COLO668 (cell line): ENCODE measurements at regions not wholly inside any gene's neighbourhood (a gene's known extent, or its start where the extent isn't known, plus 50 kb on each side); places are given as distances from the start of the nearest gene placed in this dataset.
A peak's percentile ranks its signal among the peaks of the same experiment; 100 is the strongest.

Experiments used
- DNase-seq: peaks from one replicate; lab custom pipeline; 2025; ENCODE audit not compliant: unreplicated experiment; lab: John Stamatoyannopoulos, UW

DNA sequence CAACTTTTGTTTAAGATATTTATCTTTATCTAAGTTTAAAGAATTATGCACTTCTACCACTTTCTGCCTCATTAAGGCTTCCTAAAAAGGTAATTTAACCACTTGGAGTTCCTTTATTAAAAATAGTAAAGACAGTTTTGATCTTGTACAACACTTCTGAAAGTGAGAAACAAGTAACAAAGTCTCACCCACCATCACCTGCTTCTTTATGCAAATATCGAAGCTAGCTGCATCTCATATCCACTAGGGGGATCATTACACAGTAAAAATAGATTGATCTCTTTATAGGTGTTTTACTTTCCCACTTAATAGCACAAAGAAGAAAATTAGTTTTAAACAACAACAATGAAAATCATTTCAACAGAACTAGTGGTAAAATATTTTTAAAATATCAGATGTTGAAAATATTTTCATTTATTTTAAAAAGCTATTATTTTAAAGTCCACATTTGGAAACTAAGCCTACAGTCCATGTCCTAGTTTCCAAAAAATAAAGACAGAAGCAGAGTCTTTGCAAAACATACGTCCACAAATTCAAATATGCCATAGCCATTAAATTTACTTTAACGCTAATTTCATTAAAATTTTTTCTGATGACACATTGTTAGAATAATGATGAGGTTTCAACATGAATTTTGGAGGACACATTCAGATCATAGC lies 160.0 kb upstream of the SOX5 start:
- no peak for DNase-seq

- DNase-seq: no peak
Measured at GRCh38 chr12:24102676-24103075, 153.2 kb upstream of the SOX5 start.

GRCh38 chr12:24099576-24099975 lies 150.1 kb upstream of the SOX5 start:
- no peak for DNase-seq

DNA sequence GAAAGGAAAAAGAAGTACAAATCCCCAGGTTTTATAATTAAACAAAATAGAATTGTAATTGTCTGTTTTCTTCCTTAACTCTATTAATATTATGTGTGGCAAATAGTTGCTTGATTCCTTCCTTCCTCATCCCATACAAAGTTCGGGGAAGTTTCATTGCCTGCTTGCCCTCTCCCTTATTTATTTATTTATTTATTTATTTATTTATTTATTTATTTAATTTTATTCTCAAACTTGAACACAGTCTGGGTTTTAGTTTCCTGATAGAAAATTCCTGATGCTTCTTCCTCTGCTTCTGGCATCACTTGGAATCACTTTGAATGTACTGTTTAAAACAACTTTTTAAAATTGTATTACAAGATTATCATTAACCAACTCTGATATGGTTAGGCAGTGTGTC lies 145.8 kb upstream of the SOX5 start:
- no peak for DNase-seq

DNA sequence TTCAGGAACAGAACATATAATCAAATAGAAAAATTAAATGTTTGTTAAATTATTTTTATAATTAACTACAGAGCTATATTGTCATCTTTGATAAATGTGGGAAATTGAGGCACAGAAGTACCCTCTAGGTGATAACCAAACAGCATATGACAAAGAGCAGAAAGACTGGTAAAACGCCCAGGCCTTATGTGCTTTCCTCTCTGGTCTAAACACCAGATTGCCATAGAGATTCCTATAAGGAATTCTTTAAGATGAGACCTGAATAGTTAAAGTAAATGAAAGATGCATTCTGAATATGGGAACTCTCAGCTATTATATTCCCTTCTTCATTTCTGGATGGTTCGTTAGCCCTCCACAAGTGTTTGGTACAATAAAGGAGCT lies 140.0 kb upstream of the SOX5 start:
- no peak for DNase-seq

- DNase-seq: no peak
Measured at GRCh38 chr12:24088751-24089509, 139.5 kb upstream of the SOX5 start.

DNA sequence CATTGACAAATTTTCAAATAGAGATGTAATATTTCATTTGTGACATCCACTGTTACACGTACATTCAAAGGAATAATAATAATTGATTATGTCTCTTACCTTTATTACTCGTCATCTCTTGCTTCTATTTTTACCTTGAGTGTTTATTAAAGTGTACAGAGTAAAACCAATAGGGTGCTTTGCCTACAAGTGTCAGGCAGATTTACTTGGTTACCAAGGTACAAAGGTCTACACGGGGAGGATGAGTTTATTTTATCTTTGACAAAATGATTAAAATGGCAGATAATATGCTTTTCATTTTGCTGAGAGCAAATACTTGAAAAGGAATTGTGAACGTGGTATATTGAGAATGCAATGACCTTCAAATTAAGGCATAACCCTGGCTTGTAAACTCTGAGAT lies 137.8 kb upstream of the SOX5 start:
- no peak for DNase-seq

- DNase-seq: no peak
Measured at GRCh38 chr12:24084800-24085199, 135.3 kb upstream of the SOX5 start.

DNA sequence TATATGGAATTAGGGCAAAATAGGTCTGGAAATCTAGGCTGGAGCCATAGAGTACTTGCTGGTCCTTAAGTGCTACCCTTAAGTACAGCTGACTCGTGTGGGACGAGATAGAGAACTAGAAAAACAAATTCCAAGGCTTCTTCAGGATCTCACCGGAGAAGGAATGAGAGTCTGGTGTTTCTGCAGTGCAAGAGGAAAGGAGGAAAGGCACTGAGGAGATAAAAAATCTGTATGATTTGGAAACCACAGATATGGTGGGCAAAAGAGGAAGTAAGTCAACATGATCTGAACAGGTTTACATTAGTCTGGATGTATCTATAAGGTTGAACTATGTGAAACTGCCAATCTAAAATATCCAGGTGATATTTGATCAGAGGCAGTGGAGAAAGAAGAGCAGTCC lies 134.4 kb upstream of the SOX5 start:
- no peak for DNase-seq

GRCh38 chr12:24081606-24082005 lies 132.1 kb upstream of the SOX5 start:
- DNase-seq: no peak

- DNase-seq: no peak
Measured at GRCh38 chr12:24081092-24081529, 131.6 kb upstream of the SOX5 start.

- DNase-seq: no peak
Measured at GRCh38 chr12:24080465-24080864, 131.0 kb upstream of the SOX5 start.

DNA sequence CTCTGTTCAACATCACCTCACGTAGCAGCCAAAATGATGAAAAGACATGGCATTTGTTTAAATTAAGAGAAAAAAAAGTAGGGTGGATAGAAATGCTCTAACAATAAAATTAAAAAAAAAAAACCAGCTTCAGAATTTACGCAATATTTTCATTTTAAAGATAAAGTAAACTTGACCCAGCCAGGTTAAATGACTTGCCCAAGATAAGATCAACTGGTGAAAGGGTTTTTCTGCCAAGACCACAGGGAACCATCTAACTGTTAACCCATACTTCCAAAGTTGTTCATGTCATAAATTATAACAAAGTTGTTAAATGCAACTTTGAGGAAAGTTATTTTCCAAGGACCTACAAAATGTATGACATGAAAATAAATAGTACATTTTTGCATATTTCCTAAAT lies 129.6 kb upstream of the SOX5 start:
- no peak for DNase-seq

DNA sequence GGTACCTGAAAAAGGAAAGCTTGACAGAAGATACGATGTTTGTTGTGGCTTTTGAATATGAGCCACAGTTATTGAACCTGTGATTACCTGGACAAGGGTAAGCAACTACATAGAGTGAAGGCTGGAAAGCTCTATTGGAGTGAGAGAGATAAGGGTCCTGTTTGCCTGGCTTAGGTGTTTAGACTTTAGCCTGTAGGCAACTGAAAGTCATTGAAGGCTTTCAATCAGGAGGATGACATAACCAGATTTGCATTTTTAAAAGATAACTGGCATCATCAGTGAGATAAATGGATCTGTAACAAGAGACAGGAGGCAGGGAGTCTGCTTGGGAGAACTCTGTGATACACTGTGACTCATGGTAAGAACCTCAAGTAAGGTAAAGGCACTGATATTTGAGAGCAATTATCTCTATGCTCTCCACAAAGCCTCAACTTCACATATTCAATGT lies 128.9 kb upstream of the SOX5 start:
- no peak for DNase-seq

- DNase-seq: no peak
Measured at GRCh38 chr12:24077161-24077560, 127.7 kb upstream of the SOX5 start.

GRCh38 chr12:24075650-24076049 lies 126.2 kb upstream of the SOX5 start:
- DNase-seq: no peak

GRCh38 chr12:24073170-24073810 lies 123.8 kb upstream of the SOX5 start:
- no peak for DNase-seq

DNA sequence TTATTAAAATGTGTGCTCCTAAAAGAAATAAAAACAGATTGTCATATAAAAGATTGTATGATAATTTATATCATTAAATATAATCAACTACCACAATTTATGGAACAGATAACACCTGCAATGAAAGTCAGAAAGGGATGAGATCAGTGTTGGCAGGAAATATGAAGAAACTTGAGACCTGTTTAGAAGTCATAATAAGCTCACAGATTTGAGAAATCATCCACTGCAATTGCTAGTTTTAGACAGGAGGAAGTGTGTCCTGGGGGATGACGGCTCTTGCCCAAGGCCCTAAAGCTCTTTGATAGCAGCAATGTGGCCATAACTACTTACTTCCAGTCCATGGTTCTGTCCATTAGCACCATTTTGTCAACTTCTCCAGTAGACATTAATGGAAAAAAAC lies 122.8 kb upstream of the SOX5 start:
- DNase-seq: no peak

DNA sequence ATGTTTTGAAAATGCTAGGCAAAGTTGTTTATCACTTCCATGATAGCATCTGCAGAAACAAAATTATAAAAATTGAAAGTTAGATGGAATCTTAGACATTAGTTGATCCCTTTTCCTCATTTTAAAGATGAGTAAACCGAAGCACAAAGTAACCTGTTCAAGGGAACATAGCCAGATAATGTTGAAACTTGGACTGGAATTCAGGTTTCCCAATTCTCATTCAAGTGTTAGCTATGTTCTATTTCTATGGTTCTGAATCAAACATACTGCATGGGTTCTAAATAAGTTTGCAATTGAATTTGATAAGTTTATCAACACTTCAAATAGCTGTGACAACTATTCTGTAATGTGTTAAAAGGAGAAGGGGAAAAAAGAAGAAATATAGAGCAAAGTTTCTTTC lies 122.4 kb upstream of the SOX5 start:
- no peak for DNase-seq

GRCh38 chr12:24069532-24070395 lies 120.3 kb upstream of the SOX5 start:
- DNase-seq: peak; percentile 27

DNA sequence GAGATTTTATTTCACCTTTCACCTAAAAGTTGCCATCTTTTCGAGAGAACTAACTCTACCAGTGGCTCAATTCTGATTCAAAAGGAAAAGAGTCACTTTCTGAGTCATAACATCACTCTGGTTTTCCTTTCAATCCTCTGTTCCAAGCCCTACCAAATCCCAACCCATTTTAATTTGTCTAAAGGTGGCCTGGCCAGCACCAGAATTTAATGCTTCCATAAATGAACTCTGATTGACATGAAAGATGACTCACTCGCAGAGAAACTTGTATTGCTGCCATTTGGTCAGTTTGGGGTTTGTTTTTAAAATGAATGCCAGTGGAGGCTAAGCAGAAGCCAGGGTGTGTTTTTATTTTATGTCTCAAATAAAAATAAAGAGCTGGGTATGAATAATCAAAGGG lies 117.4 kb upstream of the SOX5 start:
- DNase-seq: no peak
